IMR-90 (cell line): ENCODE measurements at regions not wholly inside any gene's neighbourhood (a gene's known extent, or its start where the extent isn't known, plus 50 kb on each side); places are given as distances from the start of the nearest gene placed in this dataset.

Experiments
- ATAC-seq: fragments of 200-7000 bp; cut with Tn5 transposase; 2 replicates; pipeline ENCODE4 v1.9.1; 2020; ENCODE audit warnings: low read depth, mild to moderate bottlenecking, moderate library complexity
- BruUV-seq: library from RNA; stranded (reverse); fragments of 400-500 nt; replicated peaks from 2 replicates; lab custom pipeline; 2021; lab: Mats Ljungman, UMichigan
- CTCF ChIA-PET: fragments of 300-600 bp; formaldehyde crosslinking; extraction: SDS; loops from one replicate; lab custom pipeline; 2021; ENCODE audit warnings: antibody characterized with exemption; lab: Yijun Ruan, JAX
- POLR2A ChIA-PET: fragments of 300-600 bp; sonication (Branson Sonifier 250); formaldehyde crosslinking; loops from one replicate; lab custom pipeline; 2022; ENCODE audit warnings: antibody characterized with exemption; ENCODE audit not compliant: unreplicated experiment; lab: Charles Lee
- DNase-seq: peaks from one replicate; pipeline ENCODE4 v3.0.0; 2013
- H2AFZ ChIP-seq: replicated peaks from 2 replicates; pipeline ENCODE3; 2013; ENCODE audit warnings: low read length, mild to moderate bottlenecking; ENCODE audit not compliant: poor library complexity
- H2AK5ac ChIP-seq: 2 replicates; pipeline ENCODE4 v1.6.1; 2013; ENCODE audit warnings: low read depth, low read length, inconsistent platforms
- H2AK9ac ChIP-seq: replicated peaks from 2 replicates; pipeline ENCODE3; 2013; ENCODE audit warnings: mild to moderate bottlenecking, low read depth, low read length, moderate library complexity; ENCODE audit not compliant: poor library complexity
- H2BK120ac ChIP-seq: 2 replicates; pipeline ENCODE4 v1.6.1; 2013; ENCODE audit warnings: low read depth, low read length, inconsistent platforms
- H2BK15ac ChIP-seq: 3 replicates; pipeline ENCODE4 v1.6.1; 2013; ENCODE audit warnings: low read depth, low read length, inconsistent platforms
- H2BK20ac ChIP-seq: 2 replicates; pipeline ENCODE4 v1.6.1; 2013; ENCODE audit warnings: low read depth, mild to moderate bottlenecking, inconsistent platforms, low read length, moderate library complexity
- H2BK5ac ChIP-seq: 2 replicates; pipeline ENCODE4 v1.6.1; 2013; ENCODE audit warnings: mild to moderate bottlenecking, low read depth, low read length, inconsistent platforms; ENCODE audit not compliant: poor library complexity, severe bottlenecking
- H3K14ac ChIP-seq: replicated peaks from 2 replicates; pipeline ENCODE4 v1.6.1; 2013; ENCODE audit warnings: low read depth, low read length, inconsistent platforms
- H3K18ac ChIP-seq: 2 replicates; pipeline ENCODE4 v1.6.1; 2013; ENCODE audit warnings: low read depth, low read length, control low read depth
- H3K23ac ChIP-seq: 2 replicates; pipeline ENCODE4 v1.6.1; 2013; ENCODE audit warnings: low read depth, low read length, inconsistent platforms
- H3K27ac ChIP-seq: 2 replicates; pipeline ENCODE4 v1.5.1; 2013; ENCODE audit warnings: mild to moderate bottlenecking, control low read depth, low read length; ENCODE audit not compliant: insufficient read depth
- H3K27me3 ChIP-seq: 2 replicates; pipeline ENCODE4 v1.6.1; 2013; ENCODE audit warnings: low read length; ENCODE audit not compliant: control insufficient read depth, insufficient read depth
- H3K36me3 ChIP-seq: 2 replicates; pipeline ENCODE4 v1.6.1; 2013; ENCODE audit warnings: low read length, mixed read lengths; ENCODE audit not compliant: control insufficient read depth, insufficient read depth
- H3K4ac ChIP-seq: 2 replicates; pipeline ENCODE4 v1.6.1; 2013; ENCODE audit warnings: low read depth, low read length, inconsistent platforms
- H3K4me1 ChIP-seq: 2 replicates; pipeline ENCODE4 v1.6.1; 2013; ENCODE audit warnings: low read length, mixed read lengths; ENCODE audit not compliant: control insufficient read depth, insufficient read depth
- H3K4me2 ChIP-seq: 2 replicates; pipeline ENCODE4 v1.6.1; 2013; ENCODE audit warnings: low read depth, mild to moderate bottlenecking, control low read depth, low read length, moderate library complexity
- H3K4me3 ChIP-seq: 2 replicates; pipeline ENCODE4 v1.5.1; 2013; ENCODE audit warnings: low read depth, mild to moderate bottlenecking, control low read depth, low read length, moderate library complexity; ENCODE audit not compliant: insufficient read depth
- H3K56ac ChIP-seq: 2 replicates; pipeline ENCODE4 v1.6.1; 2013; ENCODE audit warnings: low read length, inconsistent platforms; ENCODE audit not compliant: insufficient read depth; ENCODE audit errors: extremely low read depth
- H3K79me1 ChIP-seq, 2 experiments: 2 replicates each; pipeline ENCODE4 v1.6.1; 2013; ENCODE audit warnings: low read length in 2 of 2, inconsistent platforms in 1 of 2, low read depth in 1 of 2
- H3K9ac ChIP-seq: 2 replicates; pipeline ENCODE4 v1.6.1; 2013; ENCODE audit warnings: low read depth, low read length, control low read depth
- H3K9me1 ChIP-seq: 2 replicates; pipeline ENCODE4 v1.6.1; 2013; ENCODE audit warnings: low read length, inconsistent platforms; ENCODE audit not compliant: insufficient read depth
- H3K9me3 ChIP-seq: 2 replicates; pipeline ENCODE4 v1.6.1; 2013; ENCODE audit warnings: low read length; ENCODE audit not compliant: control insufficient read depth, insufficient read depth
- H4K20me1 ChIP-seq: 2 replicates; pipeline ENCODE4 v1.6.1; 2013; ENCODE audit warnings: low read length, inconsistent platforms; ENCODE audit not compliant: insufficient read depth
- H4K5ac ChIP-seq: 2 replicates; pipeline ENCODE4 v1.6.1; 2013; ENCODE audit warnings: mild to moderate bottlenecking, low read depth, low read length, control low read depth
- H4K8ac ChIP-seq, 2 experiments: 2 replicates each; pipeline ENCODE4 v1.6.1; 2013; ENCODE audit warnings: low read depth in 2 of 2, low read length in 2 of 2, control low read depth in 1 of 2, inconsistent platforms in 1 of 2
- H4K91ac ChIP-seq: 2 replicates; pipeline ENCODE4 v1.6.1; 2013; ENCODE audit warnings: low read depth, low read length, inconsistent platforms; ENCODE audit not compliant: insufficient read depth
- CHD1 ChIP-seq: IDR thresholded peaks from 2 replicates; pipeline ENCODE4 v1.6.1; 2012; ENCODE audit warnings: low read depth, low read length, improper control_type of control experiment
- MAFK ChIP-seq: IDR thresholded peaks from 2 replicates; pipeline ENCODE4 v1.6.1; 2012; ENCODE audit warnings: low read depth, low read length, improper control_type of control experiment
- RCOR1 ChIP-seq: IDR thresholded peaks from 2 replicates; pipeline ENCODE4 v1.6.1; 2012; ENCODE audit warnings: mild to moderate bottlenecking, low read length, improper control_type of control experiment; ENCODE audit not compliant: insufficient replicate concordance
- RFX5 ChIP-seq: IDR thresholded peaks from 2 replicates; pipeline ENCODE4 v1.8.0; 2012; ENCODE audit warnings: low read depth, mild to moderate bottlenecking, low read length, moderate library complexity
- USF2 ChIP-seq: fragments of 150-350 bp; IDR thresholded peaks from 2 replicates; pipeline ENCODE4 v1.6.1; 2017; ENCODE audit warnings: mild to moderate bottlenecking, antibody characterized with exemption, low read length, low read depth
- whole genome bisulfite sequencing, 2 experiments: methylation state at CpG; one replicate each; pipeline versions ENCODE4 v1.1.5 to v1.1.7; 2013; ENCODE audit warnings: missing lambda C conversion rate in 2 of 2; ENCODE audit not compliant: insufficient read length in 1 of 2; ENCODE audit errors: extremely low coverage in 2 of 2; 5-methylcytosine and 5-hydroxymethylcytosine counted together
- dilution Hi-C: fragments of 300-500 bp; cut with HindIII; formaldehyde crosslinking; loops from one replicate; pipeline ENCODE4 v1.14.3; 2018; ENCODE audit warnings: low sequenced_read_pairs; ENCODE audit not compliant: unreplicated experiment
- in situ Hi-C: fragments of 300-500 bp; cut with MboI; formaldehyde crosslinking; loops from 3 replicates; pipeline ENCODE4 v1.14.3; 2019; ENCODE audit warnings: low sequenced_read_pairs, inconsistent platforms, mixed read lengths
- intact Hi-C: fragments of 100-400 bp; cut with micrococcal nuclease; formaldehyde crosslinking; loops from 2 replicates; pipeline ENCODE4 v1.10.0; 2022

- in situ Hi-C loops = no loop called here
- WGBS, 2 experiments = no CpG with 5 or more reads among the region's 7 CpGs
- dilution Hi-C loops = no loop called here
Observed at GRCh38 chr6:82442061-82442719, 78.6 kb downstream of the TPBG start.

More at GRCh38 chr6:82442061-82442719, 78.6 kb downstream of the TPBG start:
- DNase-seq = no peak
- Histone ChIP-seq H3K4me3 (no peak overlapping the region), H3K27me3 (no peaks in the 10 kb centered on the region; the same call in 1 of the 2 replicates), H4K20me1 (no peaks in the 10 kb centered on the region), H3K4me1 (no peaks in the 10 kb centered on the region), H3K9ac (no peak overlapping the region), H2BK15ac (no peak overlapping the region), H3K14ac (no peak overlapping the region), H2AFZ (no peak overlapping the region), H3K23ac (no peak overlapping the region), H4K91ac (no peak overlapping the region), H2BK20ac (no peak overlapping the region), H2AK5ac (no peak overlapping the region), H3K9me3 (no peaks in the 10 kb centered on the region), H4K5ac (no peak overlapping the region), H2BK5ac (no peak overlapping the region), H3K36me3 (no peaks in the 10 kb centered on the region), H2BK120ac (no peak overlapping the region), H2AK9ac (no peak overlapping the region), H3K9me1 (no peaks in the 10 kb centered on the region), H3K27ac (no peak overlapping the region), H3K4ac (no peak overlapping the region), H3K79me1 (no peaks in the 10 kb centered on the region), H4K8ac (no peak overlapping the region), H3K18ac (no peak overlapping the region), H3K56ac (no peak overlapping the region), H3K4me2 (no peak overlapping the region)
- no TSS peak for BruUV-seq
- intact Hi-C loops = no loop called here
- CTCF ChIA-PET = interaction anchor here (0.6 kb wide), 1 partner anchor 934 kb away, joined by 3 read pairs; no protein-coding TSS in a partner anchor
- ATAC-seq = no peak
- no peak for TF ChIP-seq RCOR1
- no peak for TF ChIP-seq RFX5
- TF ChIP-seq CHD1 = no peak
- TF ChIP-seq USF2 = no peak
- TF ChIP-seq MAFK = no peak
- POLR2A ChIA-PET = no interaction called here
